NCI-H1436 treated with DMSO at 0.1 percent for 48 hours (cell line): ENCODE measurements at regions not wholly inside any gene's neighbourhood (a gene's known extent, or its start where the extent isn't known, plus 50 kb on each side); places are given as distances from the start of the nearest gene placed in this dataset.
A peak's percentile ranks its signal among the peaks of the same experiment; 100 is the strongest.
"Not testable (repeated sequence)": the region's sequence is repeated elsewhere in the genome, so short reads cannot be mapped to it uniquely, and the experiment has no call there.

ENCODE experiments used
- DNase-seq: peaks from one replicate; lab custom pipeline; 2025; lab: John Stamatoyannopoulos, UW

- no peak for DNase-seq
Measured at GRCh38 chr18:34280000-34280399, 55.3 kb upstream of the NOL4 start.

DNA sequence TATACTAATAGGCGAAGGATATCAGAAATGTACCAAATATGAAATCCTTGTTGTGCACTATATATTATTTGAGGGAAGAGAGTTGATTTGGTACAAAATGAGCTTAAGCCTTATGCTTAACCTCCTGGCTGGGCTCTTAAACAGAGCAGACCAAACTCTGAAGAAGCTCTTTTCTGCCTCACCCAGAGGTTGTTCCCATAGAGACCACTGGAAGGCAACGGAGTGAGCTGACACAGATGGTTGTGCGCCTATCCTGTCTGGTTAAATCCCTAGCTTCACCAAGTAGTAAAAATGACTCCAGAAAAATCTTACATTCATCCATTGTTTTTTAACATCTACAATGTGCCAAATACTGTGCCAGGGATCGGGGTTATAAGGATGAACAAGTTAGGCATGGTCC, 55.9 kb upstream of the NOL4 start:
- DNase-seq: no peak

- no peak for DNase-seq
Measured at GRCh38 chr18:34281290-34281689, 56.6 kb upstream of the NOL4 start.

- peak; percentile 75 for DNase-seq
Measured at GRCh38 chr18:34281722-34282121, 57.0 kb upstream of the NOL4 start.

- DNase-seq: no peak
Measured at GRCh38 chr18:34283506-34283905, 58.8 kb upstream of the NOL4 start.

- DNase-seq: no peak
Measured at GRCh38 chr18:34287825-34288224, 63.1 kb upstream of the NOL4 start.

DNA sequence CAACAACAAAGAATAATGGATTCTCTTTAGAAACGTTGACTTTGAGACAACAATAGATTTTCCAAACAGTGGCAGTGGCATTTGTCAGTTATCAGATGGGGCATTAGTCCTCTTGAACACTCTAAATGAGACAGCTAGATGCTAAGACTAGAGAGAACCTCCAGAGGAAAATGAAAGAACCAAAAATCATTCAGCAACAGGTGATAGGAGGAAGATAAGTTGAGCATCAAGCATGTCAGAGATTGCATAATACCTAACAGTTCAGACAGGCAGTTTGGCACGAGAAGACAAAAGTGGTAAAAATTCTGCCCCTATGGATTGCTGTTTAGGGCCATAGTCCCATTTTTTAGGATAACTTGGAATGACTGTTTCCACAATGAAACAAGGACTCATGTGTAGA, 67.9 kb upstream of the NOL4 start:
- DNase-seq: no peak

GRCh38 chr18:34297287-34297686, 72.6 kb upstream of the NOL4 start:
- no peak for DNase-seq

DNA sequence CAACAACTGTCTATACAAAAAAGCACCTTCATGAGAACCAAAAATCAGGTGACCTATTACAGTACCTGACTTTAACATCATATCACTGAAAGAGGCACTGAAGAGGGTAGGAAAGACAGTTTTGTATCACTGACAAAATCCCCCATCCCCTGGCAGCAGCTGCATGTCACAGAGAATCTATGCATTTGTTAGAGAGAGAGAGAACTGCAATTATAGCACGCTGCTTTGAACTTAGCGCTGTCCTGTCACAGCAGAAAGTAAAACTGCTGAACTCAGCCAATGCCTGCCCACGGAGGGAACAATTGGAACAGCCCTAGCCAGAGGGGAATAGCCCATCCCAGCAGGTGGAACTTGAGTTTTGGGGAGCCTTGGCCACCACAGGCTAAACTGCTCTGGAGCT, 75.1 kb upstream of the NOL4 start:
- no peak for DNase-seq

DNA sequence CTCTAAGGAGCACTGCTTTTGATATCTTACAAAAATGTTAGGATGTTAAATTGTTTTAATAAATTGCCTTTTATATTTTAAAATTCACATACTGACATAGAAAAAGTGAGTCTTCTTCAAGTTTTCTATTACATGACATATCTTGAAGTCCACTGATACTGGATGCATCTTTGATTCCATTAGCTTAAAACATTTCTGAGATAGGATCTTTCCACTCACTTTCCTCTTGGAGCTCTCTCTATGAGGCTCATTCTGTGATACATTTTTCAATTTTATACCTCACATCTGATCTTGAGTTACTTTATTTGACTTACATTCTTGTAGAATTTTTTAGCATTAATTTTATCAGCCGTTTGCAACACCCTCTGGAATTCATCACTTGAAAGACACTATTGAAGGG, 86.8 kb upstream of the NOL4 start:
- no peak for DNase-seq

DNA sequence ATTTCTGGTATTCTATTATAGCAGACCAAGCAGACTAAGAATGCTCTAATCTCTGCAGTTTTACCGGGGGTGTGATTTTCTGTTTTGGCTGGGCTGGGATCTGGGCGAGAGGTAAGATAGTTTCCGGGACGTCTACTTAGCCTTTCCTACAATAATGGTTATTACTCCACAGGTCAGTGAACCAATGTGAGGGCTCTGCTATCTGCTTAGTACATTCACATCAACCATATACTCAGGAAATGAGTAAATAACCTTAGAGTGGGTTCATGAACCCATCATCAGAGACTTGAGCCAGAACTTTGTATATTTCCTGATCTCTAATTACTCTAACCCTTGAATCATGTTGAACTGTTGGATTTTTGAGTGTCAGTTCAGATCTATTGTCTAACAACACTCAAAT, 90.1 kb upstream of the NOL4 start:
- DNase-seq: no peak

GRCh38 chr18:34315591-34316352, 91.1 kb upstream of the NOL4 start:
- peak; percentile 58 for DNase-seq

- DNase-seq: no peak
Measured at GRCh38 chr18:34320267-34320666, 95.6 kb upstream of the NOL4 start.

DNA sequence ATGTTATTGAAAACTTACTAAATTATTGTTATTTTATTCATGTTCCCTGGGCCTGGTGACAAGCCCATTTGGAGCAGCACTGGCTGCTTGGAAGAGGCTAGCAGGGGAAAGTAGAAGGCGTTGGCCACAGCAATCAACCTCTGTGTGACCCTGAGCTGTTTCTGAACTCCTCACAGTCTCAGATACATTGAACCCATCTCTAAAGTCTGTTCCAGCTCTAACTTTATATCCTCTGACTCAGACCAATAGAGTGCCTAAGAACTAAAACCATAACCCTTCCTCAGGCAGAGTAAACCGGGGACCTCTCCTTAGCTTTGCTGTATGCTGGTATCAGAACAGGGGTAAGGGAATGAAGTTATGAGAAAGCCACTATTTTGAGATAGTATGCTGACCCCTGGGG, 96.4 kb upstream of the NOL4 start:
- no peak for DNase-seq

GRCh38 chr18:34322365-34323289, 97.9 kb upstream of the NOL4 start:
- no peak for DNase-seq

DNA sequence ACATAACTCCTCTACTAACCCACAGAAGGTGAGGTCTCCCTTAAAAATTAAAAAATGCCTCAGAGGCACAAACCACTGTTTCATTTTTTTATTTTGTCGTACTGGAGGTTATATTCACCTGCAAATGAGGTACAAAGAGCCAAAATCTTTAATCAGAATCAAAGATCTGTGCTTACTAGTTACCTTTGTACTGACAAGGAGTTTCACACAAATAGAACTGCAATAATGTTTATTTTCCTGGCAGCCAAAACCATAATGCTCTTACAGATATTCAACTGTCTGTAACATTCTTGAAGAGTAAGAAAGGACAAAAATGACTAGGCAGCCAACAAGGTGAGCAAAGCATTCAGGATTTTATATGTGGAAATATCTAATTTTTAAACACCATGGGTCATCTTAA, 105.1 kb upstream of the NOL4 start:
- no peak for DNase-seq

GRCh38 chr18:34330308-34330707, 105.6 kb upstream of the NOL4 start:
- DNase-seq: peak; percentile 54

GRCh38 chr18:34330907-34331306, 106.2 kb upstream of the NOL4 start:
- DNase-seq: not testable (repeated sequence)

DNA sequence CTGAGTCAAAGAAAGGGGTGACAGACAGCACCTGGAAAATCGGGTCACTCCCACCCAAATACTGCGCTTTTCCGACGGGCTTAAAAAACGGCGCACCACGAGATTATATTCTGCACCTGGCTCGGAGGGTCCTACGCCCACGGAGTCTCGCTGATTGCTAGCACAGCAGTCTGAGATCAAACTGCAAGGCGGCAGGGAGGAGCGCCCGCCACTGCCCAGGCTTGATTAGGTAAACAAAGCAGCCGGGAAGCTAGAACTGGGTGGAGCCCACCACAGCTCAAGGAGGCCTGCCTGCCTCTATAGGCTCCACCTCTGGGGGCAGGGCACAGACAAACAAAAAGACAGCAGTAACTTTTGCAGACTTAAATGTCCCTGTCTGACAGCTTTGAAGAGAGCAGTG, 106.6 kb upstream of the NOL4 start:
- DNase-seq: not testable (repeated sequence)

DNA sequence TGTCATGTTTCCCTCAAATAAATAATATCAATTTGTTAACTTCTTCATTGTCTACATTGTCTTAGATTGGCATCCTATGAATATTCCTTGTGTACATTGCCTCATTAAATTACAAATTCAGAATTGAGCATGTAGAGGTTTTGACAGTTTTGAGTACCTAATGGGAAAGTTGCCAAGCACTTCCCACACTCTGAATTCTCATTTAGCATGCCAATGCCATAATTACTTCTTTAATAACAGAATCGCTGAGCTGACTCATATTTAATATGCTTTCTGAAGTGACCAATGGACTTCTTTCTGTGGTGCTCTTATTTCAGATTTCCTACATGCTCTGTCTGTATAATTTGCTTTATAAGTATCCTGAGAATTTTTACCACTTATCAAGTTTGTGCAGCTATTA, 114.4 kb upstream of the NOL4 start:
- peak; percentile 33 for DNase-seq

- DNase-seq: no peak
Measured at GRCh38 chr18:34342960-34343359, 118.2 kb upstream of the NOL4 start.

DNA sequence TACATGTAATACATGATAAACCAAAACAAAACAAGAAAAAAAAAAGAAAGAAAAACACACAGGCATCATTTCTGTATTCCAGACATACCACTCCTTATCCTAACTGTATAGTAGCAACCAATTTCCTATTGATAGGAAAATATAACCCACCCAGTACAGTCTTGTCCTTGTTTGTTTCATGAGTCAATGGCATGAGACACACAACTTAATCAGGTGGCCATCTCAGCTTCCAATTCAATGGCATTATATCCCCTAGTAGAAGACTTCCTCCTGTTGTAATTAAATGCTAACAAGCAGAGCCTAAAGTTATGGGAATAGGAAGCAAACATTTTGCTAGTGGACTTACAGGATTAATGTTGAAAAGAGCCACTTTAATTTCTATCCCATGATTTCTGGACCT, 121.0 kb upstream of the NOL4 start:
- no peak for DNase-seq

GRCh38 chr18:34350778-34351177, 126.1 kb upstream of the NOL4 start:
- no peak for DNase-seq
